Testis (tissue), 2 donors: ENCODE measurements at regions not wholly inside any gene's neighbourhood (a gene's known extent, or its start where the extent isn't known, plus 50 kb on each side); places are given as distances from the start of the nearest gene placed in this dataset.

Source experiments
- CTCF ChIP-seq, 3 experiments: fragments of 450-650 bp in 2 of 3; fragments of 200-600 bp in 1 of 3; sonication (generic) in 1 of 3; IDR thresholded peaks; one replicate each; pipeline ENCODE4 v1.5.1; 2016 to 2019; ENCODE audit warnings: antibody characterized with exemption in 3 of 3, mild to moderate bottlenecking in 2 of 3, moderate library complexity in 1 of 3
- POLR2A ChIP-seq: fragments of 450-650 bp; IDR thresholded peaks from one replicate; pipeline ENCODE4 v1.6.1; 2017; ENCODE audit warnings: antibody characterized with exemption, mild to moderate bottlenecking, moderate library complexity

- TF ChIP-seq POLR2A (no peak), CTCF (IDR thresholded peaks at IDR 0.05) (no peak)
Observed at GRCh38 chr3:107077391-107077790, 299.8 kb upstream of the CCDC54 start.
